ENCODE measurements at regions not wholly inside any gene's neighbourhood (a gene's known extent, or its start where the extent isn't known, plus 50 kb on each side); places are given as distances from the start of the nearest gene placed in this dataset.

- DNase-seq, result no peak
Observed at GRCh38 chr18:24797981-24798380, 337.5 kb downstream of the HRH4 start.

GRCh38 chr18:24799176-24799575 is 338.7 kb downstream of the HRH4 start:
- DNase-seq, result no peak

GRCh38 chr18:24799720-24800119 is 339.3 kb downstream of the HRH4 start:
- DNase-seq, result no peak

- no peak for DNase-seq
Observed at GRCh38 chr18:24801001-24801400, 340.6 kb downstream of the HRH4 start.

- no peak for DNase-seq
Observed at GRCh38 chr18:24802456-24802855, 342.0 kb downstream of the HRH4 start.

- no peak for DNase-seq
Observed at GRCh38 chr18:24805156-24805555, 344.7 kb downstream of the HRH4 start.

- DNase-seq, result no peak
Observed at GRCh38 chr18:24809173-24809950, 348.9 kb downstream of the HRH4 start.

- no peak for DNase-seq
Observed at GRCh38 chr18:24810561-24811305, 350.3 kb downstream of the HRH4 start.

GRCh38 chr18:24811950-24812681 is 351.7 kb downstream of the HRH4 start:
- DNase-seq, result no peak

GRCh38 chr18:24814521-24814920 is 354.1 kb downstream of the HRH4 start:
- no peak for DNase-seq

- no peak for DNase-seq
Observed at GRCh38 chr18:24817150-24817549, 356.7 kb downstream of the HRH4 start.

GRCh38 chr18:24817587-24818371 is 357.3 kb downstream of the HRH4 start:
- no peak for DNase-seq

GRCh38 chr18:24818441-24818840 is 358.0 kb downstream of the HRH4 start:
- no peak for DNase-seq

- DNase-seq, result no peak
Observed at GRCh38 chr18:24819141-24819890, 358.9 kb downstream of the HRH4 start.

- no peak for DNase-seq
Observed at GRCh38 chr18:24825397-24825796, 365.0 kb downstream of the HRH4 start.

GRCh38 chr18:24826605-24827004 is 366.2 kb downstream of the HRH4 start:
- DNase-seq, result no peak

GRCh38 chr18:24827501-24827900 is 367.1 kb downstream of the HRH4 start:
- no peak for DNase-seq

GRCh38 chr18:24831081-24831480 is 370.6 kb downstream of the HRH4 start:
- no peak for DNase-seq

- DNase-seq, result no peak
Observed at GRCh38 chr18:24831871-24832665, 371.6 kb downstream of the HRH4 start.

- DNase-seq, result no peak
Observed at GRCh38 chr18:24835751-24836150, 375.3 kb downstream of the HRH4 start.

GRCh38 chr18:24837066-24837465 is 376.6 kb downstream of the HRH4 start:
- no peak for DNase-seq
